Stimulated activated CD4-positive, alpha-beta T cell treated with anti-CD3 and anti-CD28 coated beads, Interleukin-12 subunit alpha, Interleukin-12 subunit beta, amount 100 ng/mL, for 48 hours (primary cell): ENCODE measurements at regions not wholly inside any gene's neighbourhood (a gene's known extent, or its start where the extent isn't known, plus 50 kb on each side); places are given as distances from the start of the nearest gene placed in this dataset.

Source experiments
- DNase-seq, 3 donors: peaks; one replicate each; pipeline ENCODE4 v3.0.0-alpha.2; 2020; ENCODE audit warnings: low read depth in 2 of 3, low spot score in 1 of 3

- DNase-seq, result no peak
Observed at GRCh38 chr10:24113901-24114300, 95.0 kb upstream of the KIAA1217 start.

- DNase-seq, result no peak
Observed at GRCh38 chr10:24114556-24114955, 94.4 kb upstream of the KIAA1217 start.

- no peak for DNase-seq
Observed at GRCh38 chr10:24115403-24115802, 93.5 kb upstream of the KIAA1217 start.

GRCh38 chr10:24118246-24118645 is 90.7 kb upstream of the KIAA1217 start:
- DNase-seq, result no peak

DNA sequence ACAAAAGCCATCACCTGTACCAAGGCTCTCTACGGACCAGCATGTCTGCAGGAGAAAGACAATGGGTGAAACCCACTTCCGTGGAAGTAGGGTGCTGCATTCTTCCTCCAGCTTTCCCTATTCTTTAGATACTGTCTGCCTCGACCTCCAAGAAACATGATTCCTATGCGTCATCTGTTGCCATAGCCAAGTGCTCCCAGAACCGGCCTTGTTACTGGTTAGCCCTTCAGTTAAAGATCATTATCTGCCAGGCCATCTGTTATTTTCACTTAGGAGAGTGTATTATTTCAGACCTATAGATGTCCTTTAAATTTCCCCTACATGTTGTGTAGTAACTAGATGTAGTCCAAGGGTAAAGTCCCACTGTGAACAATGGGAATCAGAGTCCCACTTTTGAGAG is 89.0 kb upstream of the KIAA1217 start:
- DNase-seq, result no peak

- DNase-seq, result no peak
Observed at GRCh38 chr10:24120646-24121045, 88.3 kb upstream of the KIAA1217 start.

DNA sequence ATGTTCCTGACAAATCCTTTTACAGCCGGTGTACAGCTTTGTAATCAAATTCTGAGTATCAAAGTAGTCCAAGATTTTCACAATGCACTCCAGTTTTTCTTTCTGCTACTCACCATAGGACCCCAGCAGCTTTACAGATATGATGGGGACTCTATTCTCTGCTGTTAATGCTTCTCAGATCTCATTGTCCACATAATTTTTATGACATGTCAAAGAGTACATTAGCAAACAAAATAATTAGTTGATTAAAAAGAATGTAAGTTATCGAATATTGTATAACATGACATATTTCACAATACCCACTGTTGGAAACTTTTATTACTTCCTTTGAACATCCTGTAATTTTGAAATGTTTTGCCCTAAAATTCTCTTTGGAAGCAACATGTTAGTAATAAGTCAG is 81.4 kb upstream of the KIAA1217 start:
- DNase-seq, result no peak

DNA sequence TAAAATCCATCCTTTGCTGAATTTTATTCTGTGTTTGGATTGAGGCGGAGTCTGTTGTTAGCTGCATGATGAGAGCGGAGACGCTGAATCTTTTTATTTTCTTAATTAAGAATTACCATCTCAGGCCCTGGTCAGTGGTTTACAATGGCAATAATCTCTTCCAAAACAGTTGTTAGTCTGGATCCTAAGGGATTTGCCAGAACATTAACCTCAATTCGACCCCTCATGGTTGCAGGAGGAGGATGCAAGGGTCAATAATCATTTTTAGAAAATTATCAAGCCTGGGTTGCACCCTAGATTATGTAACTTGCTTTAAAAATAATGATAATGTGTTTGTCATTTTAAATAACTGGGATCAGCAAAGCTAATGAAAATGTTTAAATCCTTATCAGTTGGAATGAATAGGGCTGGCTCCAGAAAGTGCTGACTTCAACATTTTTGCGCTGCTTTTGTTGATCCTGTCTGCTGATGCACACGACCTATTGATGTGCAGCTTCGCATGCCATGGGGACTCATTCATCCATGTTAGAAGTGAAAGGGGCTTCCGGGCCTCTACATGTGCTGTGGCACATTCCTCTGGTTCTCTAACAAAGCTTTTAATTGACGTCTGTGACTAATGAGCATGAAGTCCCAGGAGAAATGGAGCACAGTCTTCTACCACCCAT is 80.7 kb upstream of the KIAA1217 start:
- no peak for DNase-seq

DNA sequence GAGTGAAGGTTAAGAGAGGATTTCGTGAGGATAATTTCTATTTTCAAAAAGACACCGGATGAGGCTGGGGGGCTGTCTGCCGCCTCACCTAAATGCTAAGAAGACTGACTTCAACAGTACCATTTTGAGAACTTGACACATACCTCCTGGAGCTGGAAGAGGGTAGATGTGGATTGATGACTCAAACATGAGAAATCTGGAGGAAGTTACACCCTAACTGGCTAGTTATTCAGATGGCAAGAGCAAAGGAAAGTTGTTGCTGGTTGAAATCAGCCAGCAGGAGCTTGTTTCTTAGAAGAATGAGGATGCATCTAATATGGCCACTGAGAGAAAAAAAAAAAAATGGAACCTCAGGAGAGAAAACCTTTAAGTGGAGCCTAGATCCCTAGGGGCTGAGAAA is 76.2 kb upstream of the KIAA1217 start:
- DNase-seq, result no peak

DNA sequence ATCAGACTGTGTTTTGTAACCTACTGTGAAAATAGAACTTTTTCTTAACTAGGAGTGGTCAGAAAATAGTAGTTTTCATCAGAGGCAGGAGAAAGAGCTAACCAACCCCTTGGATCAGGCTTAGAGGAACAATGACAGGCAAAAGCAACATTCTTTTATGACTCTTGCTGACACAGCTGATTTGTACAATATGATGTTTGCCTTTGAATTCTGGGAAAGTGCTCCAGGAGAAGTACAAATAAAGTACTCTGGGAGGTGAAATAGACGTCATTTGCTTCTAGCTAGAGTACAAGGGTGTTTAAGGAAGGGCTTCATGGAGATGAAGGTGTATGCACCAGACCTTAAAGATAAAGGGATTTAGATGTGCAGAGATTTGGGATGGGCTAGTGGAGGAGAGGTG is 75.1 kb upstream of the KIAA1217 start:
- no peak for DNase-seq

- DNase-seq, result no peak
Observed at GRCh38 chr10:24136070-24136469, 72.9 kb upstream of the KIAA1217 start.

DNA sequence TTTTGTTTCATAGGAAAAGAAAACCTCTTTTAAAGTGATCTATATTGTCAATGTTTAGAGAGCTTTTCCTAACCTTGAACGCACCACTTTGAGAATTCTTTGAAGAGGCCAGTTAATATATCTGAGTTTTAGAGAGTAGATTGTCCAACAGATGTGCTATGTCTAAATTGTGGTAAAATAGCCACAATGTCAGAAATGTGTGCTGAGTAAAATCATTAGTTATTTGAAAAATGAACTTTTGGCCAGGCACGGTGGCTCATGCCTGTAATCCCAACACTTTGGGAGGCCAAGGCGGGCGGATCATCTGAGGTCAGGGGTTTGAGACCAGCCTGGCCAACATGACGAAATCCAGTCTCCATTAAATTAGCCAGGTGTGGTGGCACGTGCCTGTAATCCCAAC is 61.6 kb upstream of the KIAA1217 start:
- no peak for DNase-seq

- DNase-seq, result no peak
Observed at GRCh38 chr10:24149640-24150039, 59.3 kb upstream of the KIAA1217 start.

- DNase-seq, result no peak
Observed at GRCh38 chr10:24150853-24151252, 58.1 kb upstream of the KIAA1217 start.

GRCh38 chr10:24152270-24152669 is 56.7 kb upstream of the KIAA1217 start:
- DNase-seq, result no peak

GRCh38 chr10:24153031-24153430 is 55.9 kb upstream of the KIAA1217 start:
- DNase-seq, result no peak

DNA sequence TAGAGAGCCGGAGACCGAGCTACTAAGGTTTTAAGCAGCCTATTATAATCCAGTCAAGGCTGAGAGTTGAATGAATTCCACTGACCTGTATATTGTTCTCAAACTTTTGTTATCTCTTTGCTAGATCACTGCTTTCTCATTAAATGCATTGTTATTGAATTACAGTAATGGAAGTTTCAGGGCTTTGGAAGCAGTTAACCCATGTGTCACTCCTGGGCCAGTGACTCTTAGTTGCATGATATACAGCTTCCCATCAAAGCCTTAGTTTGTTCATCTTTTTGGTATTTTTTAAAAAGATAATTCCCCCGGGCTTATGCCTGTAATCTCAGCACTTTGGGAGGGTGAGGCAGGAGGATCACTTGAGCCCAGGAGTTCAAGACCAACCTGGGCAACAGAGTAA is 55.4 kb upstream of the KIAA1217 start:
- DNase-seq, result no peak

DNA sequence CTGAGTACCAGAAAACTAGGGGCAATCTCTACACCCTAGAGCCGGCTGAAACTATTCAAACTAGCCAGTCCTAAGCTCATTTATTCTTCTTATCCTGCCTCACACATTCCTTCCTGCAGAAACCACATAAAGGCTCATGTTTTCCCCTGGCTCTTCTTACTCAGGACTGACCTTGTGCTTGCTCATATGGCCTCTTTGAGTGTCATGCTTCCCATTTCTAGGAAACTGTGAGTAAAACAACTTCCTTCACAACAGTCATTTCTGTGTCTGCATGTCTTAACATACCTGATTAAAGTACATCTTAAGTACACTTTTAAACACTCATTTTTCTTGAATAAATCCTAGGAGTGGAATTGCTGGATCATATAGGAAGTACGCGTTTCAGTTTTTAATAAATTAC is 52.3 kb upstream of the KIAA1217 start:
- DNase-seq, result no peak

- DNase-seq, result no peak
Observed at GRCh38 chr10:24157567-24157966, 51.4 kb upstream of the KIAA1217 start.
